WI38 (cell line): ENCODE measurements at regions not wholly inside any gene's neighbourhood (a gene's known extent, or its start where the extent isn't known, plus 50 kb on each side); places are given as distances from the start of the nearest gene placed in this dataset.
"Not testable (repeated sequence)": the region's sequence is repeated elsewhere in the genome, so short reads cannot be mapped to it uniquely, and the experiment has no call there.

Experiments used
- H3K4me3 ChIP-seq: 2 replicates; pipeline ENCODE4 v1.5.1; 2011; ENCODE audit warnings: low read depth, mild to moderate bottlenecking, control low read depth, low read length
- TF ChIP-seq, protein P1 (sequence below): IDR thresholded peaks from 2 replicates; pipeline ENCODE4 v1.5.1; 2012; ENCODE audit warnings: low read depth, mild to moderate bottlenecking, control low read depth, low read length

DNA sequence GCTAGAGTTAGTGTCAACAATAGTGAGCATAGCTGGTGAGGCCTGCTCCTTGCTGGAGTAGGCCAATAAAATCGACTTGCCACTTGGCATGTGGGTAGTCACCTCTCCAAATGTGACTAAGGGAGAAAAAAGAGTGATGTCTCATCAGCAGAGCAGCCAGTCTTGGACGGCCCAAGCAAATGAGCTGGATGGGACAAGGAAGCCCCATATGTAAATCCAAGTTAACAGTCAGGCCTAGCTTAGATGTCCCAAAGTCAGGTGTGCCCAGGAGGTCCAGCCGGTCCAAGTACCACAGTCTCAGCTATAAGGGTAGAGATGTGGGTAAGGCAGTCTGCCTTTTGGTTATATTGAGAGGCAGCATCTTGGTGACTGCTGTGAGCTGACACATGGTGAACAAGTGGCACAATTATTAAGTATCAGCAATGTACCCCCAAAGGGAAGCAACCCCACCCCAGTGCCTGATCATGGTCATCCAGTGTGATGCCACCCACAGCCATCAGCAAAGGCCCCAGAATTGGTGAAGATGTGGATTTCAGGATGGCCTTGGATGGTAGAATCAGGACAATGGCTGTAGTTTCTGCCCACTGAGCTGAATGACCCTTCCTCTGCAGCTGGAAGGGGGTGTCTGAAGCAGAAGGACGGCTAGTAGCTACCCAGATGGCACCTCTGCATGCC, 83.4 kb downstream of the TNFRSF13B start:
- TF ChIP-seq, protein P1, sequence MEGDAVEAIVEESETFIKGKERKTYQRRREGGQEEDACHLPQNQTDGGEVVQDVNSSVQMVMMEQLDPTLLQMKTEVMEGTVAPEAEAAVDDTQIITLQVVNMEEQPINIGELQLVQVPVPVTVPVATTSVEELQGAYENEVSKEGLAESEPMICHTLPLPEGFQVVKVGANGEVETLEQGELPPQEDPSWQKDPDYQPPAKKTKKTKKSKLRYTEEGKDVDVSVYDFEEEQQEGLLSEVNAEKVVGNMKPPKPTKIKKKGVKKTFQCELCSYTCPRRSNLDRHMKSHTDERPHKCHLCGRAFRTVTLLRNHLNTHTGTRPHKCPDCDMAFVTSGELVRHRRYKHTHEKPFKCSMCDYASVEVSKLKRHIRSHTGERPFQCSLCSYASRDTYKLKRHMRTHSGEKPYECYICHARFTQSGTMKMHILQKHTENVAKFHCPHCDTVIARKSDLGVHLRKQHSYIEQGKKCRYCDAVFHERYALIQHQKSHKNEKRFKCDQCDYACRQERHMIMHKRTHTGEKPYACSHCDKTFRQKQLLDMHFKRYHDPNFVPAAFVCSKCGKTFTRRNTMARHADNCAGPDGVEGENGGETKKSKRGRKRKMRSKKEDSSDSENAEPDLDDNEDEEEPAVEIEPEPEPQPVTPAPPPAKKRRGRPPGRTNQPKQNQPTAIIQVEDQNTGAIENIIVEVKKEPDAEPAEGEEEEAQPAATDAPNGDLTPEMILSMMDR: no peak
- no peak overlapping the region for H3K4me3 ChIP-seq

DNA sequence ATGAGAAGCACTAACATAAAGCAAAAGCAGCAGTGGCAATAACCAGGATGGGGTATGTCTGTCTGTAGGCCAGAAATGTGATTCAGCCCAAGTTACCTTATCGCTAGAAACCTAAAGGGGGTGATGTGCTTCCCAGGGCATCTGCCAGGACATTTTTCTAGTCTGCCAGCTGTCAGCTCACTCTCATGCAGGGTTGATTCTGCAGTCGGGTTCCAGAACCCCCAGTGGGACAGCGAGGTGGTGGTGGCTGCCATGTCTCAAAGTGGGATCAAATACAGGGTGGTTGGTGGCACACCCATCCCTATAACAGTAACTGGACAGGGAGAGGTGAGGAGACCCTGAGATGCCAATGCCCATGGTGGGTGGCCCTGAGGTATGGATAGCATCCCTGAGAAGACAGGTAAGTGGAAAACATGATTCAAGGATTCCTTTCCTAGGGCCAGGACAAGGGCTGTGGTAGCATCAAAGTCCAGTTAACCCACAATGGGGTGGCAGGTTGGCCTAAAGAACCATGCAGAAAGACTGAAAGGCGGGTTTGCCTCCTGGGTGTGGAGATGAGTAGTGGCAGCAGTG, 84.3 kb downstream of the TNFRSF13B start:
- TF ChIP-seq, protein P1: no peak
- no peak overlapping the region for H3K4me3 ChIP-seq

DNA sequence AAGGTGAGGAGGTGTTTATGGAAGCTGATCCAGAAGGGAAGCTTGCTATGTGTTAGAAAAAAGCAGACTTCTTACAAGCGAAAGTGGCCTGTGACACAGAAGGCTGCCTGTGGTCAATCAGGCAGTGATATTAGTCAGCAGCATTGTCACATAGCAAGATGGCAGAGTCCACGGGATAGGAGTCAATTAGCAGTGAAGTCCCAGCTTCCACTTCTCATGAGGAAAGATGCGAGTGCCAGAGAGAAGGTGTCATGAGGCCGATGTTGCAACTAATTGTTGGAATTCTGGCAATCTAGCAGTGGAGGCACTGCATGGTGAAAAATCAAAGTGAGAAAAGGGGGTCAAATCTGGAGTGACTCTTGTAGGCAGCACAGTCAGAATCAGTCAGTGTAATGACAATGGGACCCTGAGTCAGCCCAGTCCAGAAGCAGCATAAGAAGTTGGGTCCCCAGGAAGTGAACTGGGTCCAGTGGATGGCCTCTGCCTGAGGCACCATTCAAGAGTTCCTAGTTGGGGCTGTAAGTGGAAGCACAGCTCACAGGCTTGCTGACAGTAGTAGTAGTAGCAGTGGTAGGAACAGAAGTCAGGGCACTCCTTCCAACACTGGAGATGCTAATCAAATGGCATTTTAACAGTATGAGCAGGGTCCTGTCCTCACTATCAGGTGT, 85.1 kb downstream of the TNFRSF13B start:
- TF ChIP-seq, protein P1: no peak
- H3K4me3 ChIP-seq: no peak overlapping the region

DNA sequence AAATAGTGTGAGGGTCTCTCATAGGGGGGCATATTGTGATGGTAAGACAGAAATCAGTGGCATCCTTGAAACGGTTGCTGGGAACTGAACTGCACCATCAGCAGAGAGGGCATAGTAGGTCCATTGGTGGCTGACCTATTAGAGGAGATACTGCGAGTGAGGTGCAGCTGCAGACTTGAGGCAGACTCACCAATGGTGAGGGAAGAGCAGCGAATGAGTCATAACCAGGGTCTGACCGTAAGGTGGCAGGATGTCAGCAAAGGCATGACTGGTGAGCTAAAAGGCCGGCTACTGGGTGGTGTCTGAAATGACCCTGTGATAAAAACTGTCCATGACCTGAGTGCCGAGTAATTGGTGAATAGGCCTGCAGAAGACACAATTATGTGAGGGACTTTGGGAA, 86.7 kb downstream of the TNFRSF13B start:
- not testable (repeated sequence) for H3K4me3 ChIP-seq

DNA sequence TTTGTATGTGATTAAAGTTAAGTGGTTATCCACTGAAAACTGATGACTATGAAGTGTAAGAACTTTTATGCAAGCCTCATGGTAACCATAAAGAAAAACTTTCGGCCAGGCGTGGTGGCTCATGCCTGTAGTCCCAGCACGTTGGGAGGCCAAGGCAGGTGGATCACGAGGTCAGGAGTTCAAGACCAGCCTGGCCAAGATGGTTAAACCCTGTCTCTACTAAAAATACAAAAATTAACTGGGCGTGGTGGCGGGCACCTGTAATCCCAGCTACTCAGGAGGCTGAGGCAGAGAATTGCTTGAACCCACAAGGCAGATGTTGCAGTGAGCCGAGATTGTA, 89.0 kb downstream of the TNFRSF13B start:
- H3K4me3 ChIP-seq: not testable (repeated sequence)

DNA sequence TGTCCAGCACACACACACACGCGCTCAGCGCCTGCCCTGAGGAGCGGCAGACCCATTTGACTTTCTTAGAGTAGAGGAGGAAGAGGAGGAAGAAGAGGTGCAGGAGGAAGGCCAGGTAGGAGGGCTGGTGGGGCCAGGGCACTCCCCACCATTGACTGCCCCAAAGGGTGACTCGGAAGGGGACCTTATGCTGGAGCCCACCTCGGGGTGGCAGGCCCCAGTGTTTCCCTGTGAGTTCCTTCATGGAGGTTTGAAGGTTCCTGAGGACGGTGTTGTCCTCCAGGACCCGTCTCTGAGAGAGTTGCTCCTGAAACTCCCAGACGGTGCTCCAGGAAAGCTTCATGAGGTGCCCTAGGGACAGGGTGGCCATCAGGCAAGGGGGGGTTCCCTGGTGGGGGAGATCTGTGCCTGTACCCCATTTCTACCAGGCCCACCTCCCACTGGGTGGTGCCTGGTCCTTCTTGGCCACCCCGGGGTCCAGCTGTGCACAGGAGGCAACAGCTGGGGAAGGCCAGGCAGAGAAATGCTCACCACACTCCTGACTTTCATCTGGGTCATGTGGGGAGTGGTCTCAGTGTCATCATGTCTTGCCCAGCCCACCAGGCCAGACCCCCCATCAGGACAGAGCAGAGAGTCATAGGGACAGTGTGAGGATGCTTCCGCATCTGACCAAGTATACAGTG, 89.5 kb downstream of the TNFRSF13B start:
- TF ChIP-seq, protein P1: no peak
- no peak overlapping the region for H3K4me3 ChIP-seq

DNA sequence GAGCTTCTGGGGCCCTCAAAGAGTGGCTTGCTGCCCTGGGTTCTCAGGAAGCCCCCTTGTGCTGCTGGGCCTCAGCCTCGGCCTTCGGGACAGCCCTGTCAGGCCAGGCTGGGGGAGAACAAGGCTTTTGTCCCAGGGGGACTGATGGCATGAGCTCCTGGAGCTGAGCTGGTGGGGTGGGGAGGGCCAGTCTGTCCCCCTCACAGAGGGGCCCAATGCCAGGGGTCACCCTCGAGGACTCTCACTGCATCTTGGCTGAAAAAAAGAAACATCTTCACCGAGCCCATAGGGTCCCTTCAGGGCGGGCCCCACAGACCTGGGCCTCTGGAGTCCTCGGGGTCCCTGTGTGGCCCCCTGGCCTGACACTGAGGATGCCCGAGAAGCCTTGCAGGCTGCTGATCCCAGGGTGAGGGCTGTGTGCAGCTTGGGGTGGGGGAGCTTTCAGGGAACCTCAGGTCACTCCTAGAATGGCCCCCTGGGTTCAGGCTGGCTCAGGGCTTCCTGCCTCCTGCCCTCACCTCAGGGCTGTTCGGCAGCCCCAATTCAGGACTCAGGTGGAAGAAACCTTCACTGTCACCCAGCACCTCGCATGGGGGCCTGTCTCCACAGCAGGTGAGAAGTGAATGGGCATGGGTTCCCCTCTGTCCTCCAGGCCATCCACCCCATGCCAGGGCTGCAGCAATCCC, 90.5 kb downstream of the TNFRSF13B start:
- no peak overlapping the region for H3K4me3 ChIP-seq
- TF ChIP-seq, protein P1: no peak

DNA sequence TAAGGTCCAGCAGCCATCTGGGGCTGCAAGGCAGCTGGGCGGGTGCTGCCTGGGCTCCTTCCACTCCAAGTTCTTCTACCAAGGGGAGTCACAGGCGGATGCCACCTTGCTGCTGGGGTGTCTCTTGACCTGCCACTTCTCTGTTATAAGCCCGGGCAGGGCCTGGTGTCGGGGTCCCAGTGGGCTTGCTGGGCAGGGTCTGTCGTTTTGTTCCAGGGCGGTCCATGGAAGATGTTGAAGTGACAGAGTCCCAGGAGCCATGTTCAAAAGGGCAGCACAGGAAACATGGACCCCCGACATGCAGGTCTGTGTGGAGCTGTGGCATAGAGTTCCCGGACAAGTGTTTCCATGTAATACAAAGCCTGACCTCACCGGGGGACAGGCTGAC, 91.1 kb downstream of the TNFRSF13B start:
- TF ChIP-seq, protein P1: no peak
- H3K4me3 ChIP-seq: no peak overlapping the region
